ENCODE measurements at regions not wholly inside any gene's neighbourhood (a gene's known extent, or its start where the extent isn't known, plus 50 kb on each side); places are given as distances from the start of the nearest gene placed in this dataset.
A peak's percentile ranks its signal among the peaks of the same experiment; 100 is the strongest.

GRCh38 chr1:47522935-47523834, 85.3 kb downstream of the FOXD2 start:
- no peak for FAIRE-seq
- no peak for DNase-seq (ENCODE audit: insufficient read length, low spot score)
- no peak for TF ChIP-seq CTCF (IDR thresholded peaks at IDR 0.05; ENCODE audit: insufficient read depth, missing control alignments)

- TF ChIP-seq CTCF (IDR thresholded peaks at IDR 0.05; ENCODE audit: insufficient read depth, missing control alignments), result no peak
- FAIRE-seq, result no peak
- no peak for DNase-seq (ENCODE audit: insufficient read length, low spot score)
These were observed 86.0 kb downstream of the FOXD2 start for GRCh38 chr1:47523835-47524215.

GRCh38 chr1:47524272-47524671, 86.4 kb downstream of the FOXD2 start:
- no peak for TF ChIP-seq CTCF (IDR thresholded peaks at IDR 0.05; ENCODE audit: insufficient read depth, missing control alignments)
- DNase-seq (ENCODE audit: insufficient read length, low spot score) (no peak), FAIRE-seq (no peak)

- FAIRE-seq, result no peak
- DNase-seq (ENCODE audit: insufficient read length, low spot score), result no peak
- TF ChIP-seq CTCF (IDR thresholded peaks at IDR 0.05; ENCODE audit: insufficient read depth, missing control alignments), result peak; percentile 22
These were observed 89.9 kb downstream of the FOXD2 start for GRCh38 chr1:47527653-47528272.

- no peak for FAIRE-seq
These were observed 91.8 kb downstream of the FOXD2 start for GRCh38 chr1:47529520-47530098.

GRCh38 chr1:47532921-47533792, 95.3 kb downstream of the FOXD2 start:
- DNase-seq (ENCODE audit: insufficient read length, low spot score), result no peak
- TF ChIP-seq CTCF (IDR thresholded peaks at IDR 0.05; ENCODE audit: insufficient read depth, missing control alignments), result no peak

More at GRCh38 chr1:47529520-47530098, 91.8 kb downstream of the FOXD2 start:
- DNase-seq (ENCODE audit: insufficient read length, low spot score), result no peak
- TF ChIP-seq CTCF (IDR thresholded peaks at IDR 0.05; ENCODE audit: insufficient read depth, missing control alignments), result no peak

More at GRCh38 chr1:47532921-47533792, 95.3 kb downstream of the FOXD2 start:
- FAIRE-seq, result no peak
